Neural progenitor cell (in vitro differentiated cells): ENCODE measurements at regions not wholly inside any gene's neighbourhood (a gene's known extent, or its start where the extent isn't known, plus 50 kb on each side); places are given as distances from the start of the nearest gene placed in this dataset.

Experiments
- DNase-seq: peaks from one replicate; pipeline ENCODE4 v3.0.0-alpha.2; 2016; ENCODE audit warnings: low spot score
- H2AFZ ChIP-seq: fragments of 200-600 bp; sonication (generic); replicated peaks from 2 replicates; pipeline ENCODE4 v1.6.1; 2016; ENCODE audit warnings: antibody characterized with exemption
- H3F3A ChIP-seq: fragments of 200-600 bp; sonication (generic); 2 replicates; pipeline ENCODE4 v1.6.1; 2016; ENCODE audit warnings: antibody characterized with exemption, low read depth
- H3K27ac ChIP-seq: fragments of 200-600 bp; sonication (generic); 2 replicates; pipeline ENCODE4 v1.5.1; 2016; ENCODE audit warnings: mild to moderate bottlenecking
- H3K27me3 ChIP-seq: fragments of 200-600 bp; sonication (generic); 2 replicates; pipeline ENCODE4 v1.6.1; 2016; ENCODE audit warnings: mild to moderate bottlenecking, moderate library complexity
- H3K36me3 ChIP-seq: fragments of 200-600 bp; sonication (generic); 2 replicates; pipeline ENCODE4 v1.5.1; 2016
- H3K4me1 ChIP-seq: fragments of 200-600 bp; sonication (generic); 2 replicates; pipeline ENCODE4 v1.6.1; 2016; ENCODE audit warnings: mixed run types
- H3K4me2 ChIP-seq: fragments of 200-600 bp; sonication (generic); 2 replicates; pipeline ENCODE4 v1.6.1; 2016
- H3K4me3 ChIP-seq: fragments of 200-600 bp; sonication (generic); 2 replicates; pipeline ENCODE4 v1.5.1; 2016
- H3K79me2 ChIP-seq: fragments of 200-600 bp; sonication (generic); 2 replicates; pipeline ENCODE4 v1.6.1; 2016; ENCODE audit warnings: low read depth
- H3K9ac ChIP-seq: fragments of 200-600 bp; sonication (generic); 2 replicates; pipeline ENCODE4 v1.6.1; 2016
- H3K9me3 ChIP-seq: fragments of 200-600 bp; sonication (generic); 2 replicates; pipeline ENCODE4 v1.5.1; 2016; ENCODE audit warnings: low read depth
- H4K20me1 ChIP-seq: fragments of 200-600 bp; sonication (generic); 2 replicates; pipeline ENCODE4 v1.6.1; 2016; ENCODE audit warnings: low read depth
- H3K27ac Mint-ChIP-seq: 3 replicates; pipeline ENCODE4 v1.8.0; 2021; ENCODE audit warnings: mixed read lengths
- H3K27me3 Mint-ChIP-seq: 2 replicates; pipeline ENCODE4 v1.8.0; 2022; ENCODE audit warnings: low read depth, mild to moderate bottlenecking, inconsistent platforms, moderate library complexity, mixed read lengths; ENCODE audit not compliant: insufficient read depth
- H3K36me3 Mint-ChIP-seq: 3 replicates; pipeline ENCODE4 v1.8.0; 2021; ENCODE audit warnings: mixed read lengths
- H3K4me1 Mint-ChIP-seq: 3 replicates; pipeline ENCODE4 v1.8.0; 2021; ENCODE audit warnings: mixed read lengths
- H3K4me3 Mint-ChIP-seq: 3 replicates; pipeline ENCODE4 v1.8.0; 2021; ENCODE audit warnings: mild to moderate bottlenecking, moderate library complexity, mixed read lengths
- H3K9me3 Mint-ChIP-seq: 3 replicates; pipeline ENCODE4 v1.8.0; 2020; ENCODE audit warnings: mixed read lengths
- EZH2 ChIP-seq: fragments of 200-600 bp; sonication (generic); IDR thresholded peaks from 2 replicates; pipeline ENCODE4 v1.6.1; 2017; ENCODE audit warnings: antibody characterized with exemption, mild to moderate bottlenecking, moderate library complexity
- EZH2phosphoT487 ChIP-seq: fragments of 200-600 bp; sonication (generic); IDR thresholded peaks from 2 replicates; pipeline ENCODE4 v1.6.1; 2017; ENCODE audit warnings: antibody characterized with exemption
- TF ChIP-seq, protein P1 (sequence below): fragments of 200-600 bp; sonication (generic); IDR thresholded peaks from 2 replicates; pipeline ENCODE4 v1.5.1; 2017; ENCODE audit warnings: antibody characterized with exemption, mild to moderate bottlenecking

DNA sequence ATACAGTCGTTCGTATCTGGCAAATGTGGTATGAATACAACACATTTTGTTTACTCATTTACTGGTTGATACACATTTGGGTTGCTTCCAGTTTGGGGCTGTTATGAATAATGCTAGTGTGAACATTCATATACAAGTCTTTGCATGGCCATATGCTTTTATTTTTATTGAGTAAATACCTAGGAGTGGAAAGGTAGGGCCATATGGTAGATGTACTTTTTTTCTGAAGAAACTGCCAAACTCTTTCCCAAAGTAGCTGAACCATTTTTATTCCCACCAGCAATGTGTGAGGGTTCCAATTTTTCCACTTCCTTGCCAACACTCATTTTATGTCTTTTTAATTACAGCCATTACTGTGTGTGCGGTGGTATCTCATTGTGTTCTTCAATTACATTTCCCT is 496.2 kb upstream of the NRXN1 start:
- Histone ChIP-seq H3K9ac (no peak overlapping the region), H3K27me3 (no peaks in the 10 kb centered on the region), H4K20me1 (no peaks in the 10 kb centered on the region), H3K9me3 (no peaks in the 10 kb centered on the region), H3K79me2 (no peaks in the 10 kb centered on the region), H3F3A (no peaks in the 10 kb centered on the region), H3K4me2 (no peak overlapping the region), H3K4me1 (no peaks in the 10 kb centered on the region), H3K27ac (no peak overlapping the region), H3K36me3 (no peaks in the 10 kb centered on the region), H3K4me3 (no peak overlapping the region), H2AFZ (no peak overlapping the region)
- Mint-ChIP-seq H3K36me3 (no peaks in the 10 kb centered on the region), H3K27ac (no peak overlapping the region), H3K4me3 (no peak overlapping the region), H3K9me3 (peaks cover 3% of the 10 kb centered on the region), H3K4me1 (no peaks in the 10 kb centered on the region), H3K27me3 (no peaks in the 10 kb centered on the region)
- no peak for TF ChIP-seq EZH2
- TF ChIP-seq EZH2phosphoT487 = no peak
- TF ChIP-seq, protein P1, sequence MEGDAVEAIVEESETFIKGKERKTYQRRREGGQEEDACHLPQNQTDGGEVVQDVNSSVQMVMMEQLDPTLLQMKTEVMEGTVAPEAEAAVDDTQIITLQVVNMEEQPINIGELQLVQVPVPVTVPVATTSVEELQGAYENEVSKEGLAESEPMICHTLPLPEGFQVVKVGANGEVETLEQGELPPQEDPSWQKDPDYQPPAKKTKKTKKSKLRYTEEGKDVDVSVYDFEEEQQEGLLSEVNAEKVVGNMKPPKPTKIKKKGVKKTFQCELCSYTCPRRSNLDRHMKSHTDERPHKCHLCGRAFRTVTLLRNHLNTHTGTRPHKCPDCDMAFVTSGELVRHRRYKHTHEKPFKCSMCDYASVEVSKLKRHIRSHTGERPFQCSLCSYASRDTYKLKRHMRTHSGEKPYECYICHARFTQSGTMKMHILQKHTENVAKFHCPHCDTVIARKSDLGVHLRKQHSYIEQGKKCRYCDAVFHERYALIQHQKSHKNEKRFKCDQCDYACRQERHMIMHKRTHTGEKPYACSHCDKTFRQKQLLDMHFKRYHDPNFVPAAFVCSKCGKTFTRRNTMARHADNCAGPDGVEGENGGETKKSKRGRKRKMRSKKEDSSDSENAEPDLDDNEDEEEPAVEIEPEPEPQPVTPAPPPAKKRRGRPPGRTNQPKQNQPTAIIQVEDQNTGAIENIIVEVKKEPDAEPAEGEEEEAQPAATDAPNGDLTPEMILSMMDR = no peak
- DNase-seq = no peak

DNA sequence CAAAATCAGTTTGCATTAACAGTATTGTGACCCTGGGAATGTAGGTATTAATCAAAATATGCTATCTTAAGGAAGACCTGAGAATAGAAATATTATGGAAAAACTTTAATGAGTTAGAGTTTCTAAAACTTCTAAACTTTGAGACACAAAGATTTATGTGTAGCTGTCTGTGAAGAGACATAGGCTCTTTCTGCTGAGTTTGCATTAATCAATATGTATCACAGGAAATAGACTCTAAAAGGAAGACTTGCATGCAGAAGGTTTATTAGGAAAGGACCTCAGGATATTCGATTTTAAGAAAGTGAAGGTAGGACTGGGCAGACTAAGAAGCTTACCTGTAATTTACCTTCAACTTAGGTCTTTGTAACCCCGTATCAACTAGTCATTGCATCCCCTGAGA is 494.8 kb upstream of the NRXN1 start:
- H3K9ac ChIP-seq = no peak overlapping the region
- no peaks in the 10 kb centered on the region for H3K36me3 ChIP-seq
- no peak for DNase-seq
- no peaks in the 10 kb centered on the region for H3K27me3 ChIP-seq
- no peak overlapping the region for H3K4me2 ChIP-seq
- H3F3A ChIP-seq = no peaks in the 10 kb centered on the region
- TF ChIP-seq EZH2phosphoT487 (no peak), EZH2 (no peak)
- TF ChIP-seq, protein P1 = no peak
- H3K27ac Mint-ChIP-seq = no peak overlapping the region
- no peaks in the 10 kb centered on the region for H3K36me3 Mint-ChIP-seq
- no peak overlapping the region for H2AFZ ChIP-seq
- H3K9me3 Mint-ChIP-seq = peaks cover 3% of the 10 kb centered on the region
- H3K4me1 ChIP-seq = no peaks in the 10 kb centered on the region
- H3K4me1 Mint-ChIP-seq = no peaks in the 10 kb centered on the region
- H3K27me3 Mint-ChIP-seq = no peaks in the 10 kb centered on the region
- no peaks in the 10 kb centered on the region for H3K79me2 ChIP-seq
- H3K27ac ChIP-seq = no peak overlapping the region
- no peak overlapping the region for H3K4me3 ChIP-seq
- no peaks in the 10 kb centered on the region for H3K9me3 ChIP-seq
- no peaks in the 10 kb centered on the region for H4K20me1 ChIP-seq
- no peak overlapping the region for H3K4me3 Mint-ChIP-seq

DNA sequence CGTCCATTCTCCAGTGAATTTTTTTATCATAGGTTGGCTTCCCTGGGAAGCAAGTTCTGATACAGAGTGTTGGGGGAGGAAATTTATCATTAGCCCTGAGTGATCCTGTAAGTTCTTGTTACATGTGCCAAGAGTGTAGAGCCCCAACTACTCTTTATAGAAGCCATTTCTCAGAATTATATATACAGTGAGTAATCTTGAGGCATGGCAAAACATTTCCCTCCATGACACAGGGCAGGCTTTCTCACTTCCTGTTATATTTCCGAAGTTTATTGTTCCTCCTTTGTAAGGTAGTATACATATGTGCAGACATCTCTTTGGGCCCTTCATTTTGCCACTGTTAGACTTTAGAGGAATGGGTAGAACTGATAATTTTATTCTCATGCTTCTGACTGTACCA is 484.7 kb upstream of the NRXN1 start:
- no peaks in the 10 kb centered on the region for H3K27me3 Mint-ChIP-seq
- no peak overlapping the region for H3K27ac Mint-ChIP-seq
- no peak for TF ChIP-seq EZH2
- TF ChIP-seq, protein P1 = no peak
- TF ChIP-seq EZH2phosphoT487 = no peak
- Histone ChIP-seq H3K9me3 (no peaks in the 10 kb centered on the region), H4K20me1 (no peaks in the 10 kb centered on the region), H3K4me2 (no peak overlapping the region), H3K27me3 (no peaks in the 10 kb centered on the region), H3K4me1 (no peaks in the 10 kb centered on the region), H3F3A (no peaks in the 10 kb centered on the region), H3K9ac (no peak overlapping the region), H3K4me3 (no peak overlapping the region), H3K27ac (no peak overlapping the region), H3K36me3 (no peaks in the 10 kb centered on the region), H3K79me2 (no peaks in the 10 kb centered on the region), H2AFZ (no peak overlapping the region)
- H3K36me3 Mint-ChIP-seq = no peaks in the 10 kb centered on the region
- H3K4me1 Mint-ChIP-seq = no peaks in the 10 kb centered on the region
- no peak for DNase-seq
- H3K4me3 Mint-ChIP-seq = no peak overlapping the region
- no peaks in the 10 kb centered on the region for H3K9me3 Mint-ChIP-seq

DNA sequence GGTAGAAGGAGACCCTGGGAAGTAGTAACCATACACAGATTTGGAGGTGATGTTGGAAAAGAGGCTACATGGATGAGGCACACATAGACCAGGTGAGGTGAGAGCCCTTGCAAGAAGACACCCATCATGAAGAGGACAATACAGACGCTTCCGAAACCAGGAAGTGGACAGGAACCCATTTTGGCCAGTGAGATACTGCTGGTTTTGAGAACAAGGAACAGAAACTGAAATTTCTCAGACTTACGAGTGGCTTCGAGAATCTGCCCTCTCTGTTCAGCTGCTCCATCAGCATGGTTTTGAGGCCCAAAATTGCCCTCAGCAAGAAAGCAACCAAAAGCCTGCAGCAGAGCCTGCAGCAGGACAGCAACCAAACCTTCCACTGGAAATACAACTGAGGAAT is 479.1 kb upstream of the NRXN1 start:
- Histone ChIP-seq H4K20me1 (no peaks in the 10 kb centered on the region), H3F3A (no peaks in the 10 kb centered on the region), H3K9ac (no peak overlapping the region), H3K27ac (no peak overlapping the region), H3K4me2 (no peak overlapping the region), H3K4me1 (no peaks in the 10 kb centered on the region), H3K9me3 (no peaks in the 10 kb centered on the region), H3K27me3 (no peaks in the 10 kb centered on the region), H3K36me3 (no peaks in the 10 kb centered on the region), H3K79me2 (no peaks in the 10 kb centered on the region), H3K4me3 (no peak overlapping the region), H2AFZ (no peak overlapping the region)
- TF ChIP-seq EZH2 = no peak
- TF ChIP-seq, protein P1 = no peak
- no peak for TF ChIP-seq EZH2phosphoT487
- H3K4me1 Mint-ChIP-seq = no peaks in the 10 kb centered on the region
- DNase-seq = no peak
- no peaks in the 10 kb centered on the region for H3K36me3 Mint-ChIP-seq
- H3K27me3 Mint-ChIP-seq = peaks cover under 1% of the 10 kb centered on the region
- no peak overlapping the region for H3K27ac Mint-ChIP-seq
- no peak overlapping the region for H3K4me3 Mint-ChIP-seq
- peaks cover 3% of the 10 kb centered on the region for H3K9me3 Mint-ChIP-seq
